ENCODE measurements at regions not wholly inside any gene's neighbourhood (a gene's known extent, or its start where the extent isn't known, plus 50 kb on each side); places are given as distances from the start of the nearest gene placed in this dataset.

GRCh38 chr13:40221460-40222201 is 444.8 kb downstream of the FOXO1 start:
- TF ChIP-seq CTCF (IDR thresholded peaks at IDR 0.05; ENCODE audit: insufficient read depth, low read length, poor library complexity, severe bottlenecking) (no peak), EZH2phosphoT487 (conservative IDR thresholded peaks at IDR 0.05; ENCODE audit: low read length) (no peak)

All from SU-DHL-6 (cell line).